Stimulated activated naive CD8-positive, alpha-beta T cell treated with anti-CD3 and anti-CD28 coated beads, Interleukin-15, Interleukin-2, amounts not matched to agents 100 ng/mL and 50 ng/mL, for 24 hours (primary cell): ENCODE measurements at regions not wholly inside any gene's neighbourhood (a gene's known extent, or its start where the extent isn't known, plus 50 kb on each side); places are given as distances from the start of the nearest gene placed in this dataset.

Experiments
- H3K27ac Mint-ChIP-seq: one replicate; pipeline ENCODE4 v1.8.0; 2021; ENCODE audit warnings: mild to moderate bottlenecking, mixed read lengths
- H3K27me3 Mint-ChIP-seq: one replicate; pipeline ENCODE4 v1.8.0; 2021; ENCODE audit warnings: mixed read lengths
- H3K36me3 Mint-ChIP-seq: one replicate; pipeline ENCODE4 v1.8.0; 2021; ENCODE audit warnings: low read depth, mixed read lengths
- H3K4me1 Mint-ChIP-seq: one replicate; pipeline ENCODE4 v1.8.0; 2021; ENCODE audit warnings: low read depth, mixed read lengths
- H3K4me3 Mint-ChIP-seq: one replicate; pipeline ENCODE4 v1.8.0; 2021; ENCODE audit warnings: mild to moderate bottlenecking, mixed read lengths
- H3K9me3 Mint-ChIP-seq: one replicate; pipeline ENCODE4 v1.8.0; 2021; ENCODE audit warnings: mixed read lengths

DNA sequence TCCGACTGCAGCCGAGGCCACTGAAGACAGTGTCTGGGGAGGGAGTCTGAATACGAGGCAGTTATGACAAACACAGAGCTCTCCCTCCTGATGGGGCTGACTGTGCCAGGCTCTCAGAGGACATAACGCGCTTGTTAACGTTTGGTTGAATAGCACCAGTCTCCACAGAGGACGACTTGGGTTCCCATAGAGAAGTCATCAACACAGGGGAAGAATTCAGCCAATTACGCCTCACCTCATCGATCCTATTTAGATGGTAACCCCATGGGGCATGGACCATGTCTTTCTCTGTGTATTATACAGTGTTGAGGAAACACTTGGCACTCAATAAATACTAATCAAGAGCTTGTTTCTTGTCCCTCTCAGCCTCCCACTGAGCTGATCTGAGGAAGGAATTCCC, 642.6 kb upstream of the LCORL start:
- Mint-ChIP-seq H3K36me3 (no peaks in the 10 kb centered on the region), H3K9me3 (peaks cover 4% of the 10 kb centered on the region), H3K4me3 (no peak overlapping the region), H3K4me1 (no peaks in the 10 kb centered on the region), H3K27me3 (peaks cover 3% of the 10 kb centered on the region), H3K27ac (no peak overlapping the region)

GRCh38 chr4:18645351-18645750, 623.8 kb upstream of the LCORL start:
- Mint-ChIP-seq H3K36me3 (no peaks in the 10 kb centered on the region), H3K9me3 (peaks cover 8% of the 10 kb centered on the region), H3K27ac (no peak overlapping the region), H3K27me3 (no peaks in the 10 kb centered on the region), H3K4me3 (no peak overlapping the region), H3K4me1 (no peaks in the 10 kb centered on the region)

DNA sequence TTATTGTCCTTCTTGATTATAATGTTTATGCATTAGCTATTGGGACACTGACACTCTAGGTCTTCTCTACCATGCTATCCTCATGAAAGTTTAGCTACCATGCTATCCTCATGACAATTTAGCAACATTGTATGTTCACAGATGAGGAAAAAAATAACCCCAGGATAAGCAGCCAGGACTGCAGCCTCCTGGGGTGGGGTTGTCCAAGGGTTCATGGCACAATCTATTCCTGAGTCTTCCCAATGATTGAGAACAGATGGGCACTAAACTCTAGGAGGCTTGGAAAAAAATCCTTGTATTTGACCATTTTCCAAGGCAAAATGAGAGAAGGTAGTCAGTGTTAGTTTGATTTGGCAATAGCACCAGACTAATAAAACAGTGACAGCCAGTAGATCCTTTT, 619.8 kb upstream of the LCORL start:
- no peak overlapping the region for H3K4me3 Mint-ChIP-seq
- no peak overlapping the region for H3K27ac Mint-ChIP-seq
- no peaks in the 10 kb centered on the region for H3K4me1 Mint-ChIP-seq
- H3K9me3 Mint-ChIP-seq: no peaks in the 10 kb centered on the region
- H3K36me3 Mint-ChIP-seq: no peaks in the 10 kb centered on the region
- no peaks in the 10 kb centered on the region for H3K27me3 Mint-ChIP-seq

GRCh38 chr4:18638031-18638430, 616.5 kb upstream of the LCORL start:
- Mint-ChIP-seq H3K27me3 (no peaks in the 10 kb centered on the region), H3K4me1 (no peaks in the 10 kb centered on the region), H3K4me3 (no peak overlapping the region), H3K36me3 (no peaks in the 10 kb centered on the region), H3K27ac (no peak overlapping the region), H3K9me3 (no peaks in the 10 kb centered on the region)

GRCh38 chr4:18636001-18636585, 614.5 kb upstream of the LCORL start:
- H3K9me3 Mint-ChIP-seq: no peaks in the 10 kb centered on the region
- no peak overlapping the region for H3K27ac Mint-ChIP-seq
- H3K4me1 Mint-ChIP-seq: no peaks in the 10 kb centered on the region
- H3K27me3 Mint-ChIP-seq: no peaks in the 10 kb centered on the region
- H3K4me3 Mint-ChIP-seq: no peak overlapping the region
- H3K36me3 Mint-ChIP-seq: no peaks in the 10 kb centered on the region

GRCh38 chr4:18635531-18635930, 614.0 kb upstream of the LCORL start:
- Mint-ChIP-seq H3K4me1 (no peaks in the 10 kb centered on the region), H3K9me3 (no peaks in the 10 kb centered on the region)

GRCh38 chr4:18631586-18631985, 610.0 kb upstream of the LCORL start:
- H3K4me1 Mint-ChIP-seq: no peaks in the 10 kb centered on the region
- no peaks in the 10 kb centered on the region for H3K36me3 Mint-ChIP-seq
- no peaks in the 10 kb centered on the region for H3K27me3 Mint-ChIP-seq

More at GRCh38 chr4:18635531-18635930, 614.0 kb upstream of the LCORL start:
- H3K36me3 Mint-ChIP-seq: no peaks in the 10 kb centered on the region
- H3K4me3 Mint-ChIP-seq: no peak overlapping the region
- H3K27me3 Mint-ChIP-seq: no peaks in the 10 kb centered on the region
- no peak overlapping the region for H3K27ac Mint-ChIP-seq

DNA sequence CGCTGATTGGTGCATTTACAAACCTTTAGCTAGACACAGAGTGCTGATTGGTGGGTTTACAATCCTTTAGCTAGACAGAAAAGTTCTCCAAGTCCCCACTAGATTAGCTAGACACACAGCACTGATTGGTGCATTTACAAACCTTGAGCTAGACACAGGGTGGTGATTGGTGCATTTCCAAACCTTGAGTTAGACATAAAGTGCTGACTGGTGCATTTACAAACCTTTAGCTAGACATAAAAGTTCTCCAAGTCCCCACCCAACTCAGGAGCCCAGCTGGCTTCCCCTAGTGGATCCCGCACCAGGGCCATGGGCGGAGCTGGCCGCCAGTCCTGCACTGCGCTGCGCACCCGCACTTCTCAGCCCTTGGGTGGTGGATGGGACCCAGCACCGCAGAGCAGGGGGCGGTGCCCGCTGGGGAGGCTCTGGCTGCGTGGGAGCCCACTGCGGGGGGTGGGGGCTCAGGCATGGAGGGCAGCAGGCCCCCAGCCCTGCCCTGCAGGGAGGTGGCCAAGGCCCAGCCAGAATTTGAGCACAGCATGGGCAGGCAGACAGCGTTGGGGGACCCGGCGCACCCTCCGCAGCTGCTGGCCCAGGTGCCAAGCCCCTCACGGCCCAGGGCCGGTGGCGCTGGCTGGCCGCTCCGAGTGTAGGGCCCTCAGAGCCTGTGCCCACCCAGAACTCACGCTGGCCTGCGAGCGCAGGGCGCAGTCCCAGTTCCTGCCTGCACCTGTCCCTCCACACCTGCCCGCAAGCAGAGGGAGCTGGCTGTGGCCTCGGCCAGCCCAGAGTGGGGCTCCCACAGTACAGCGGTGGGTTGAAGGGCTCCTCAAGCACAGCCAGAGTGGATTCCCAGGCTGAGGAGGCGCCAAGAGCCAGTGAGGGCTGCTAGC, 608.9 kb upstream of the LCORL start:
- Mint-ChIP-seq H3K27me3 (no peaks in the 10 kb centered on the region), H3K27ac (no peak overlapping the region), H3K36me3 (no peaks in the 10 kb centered on the region), H3K4me1 (no peaks in the 10 kb centered on the region), H3K4me3 (no peak overlapping the region), H3K9me3 (no peaks in the 10 kb centered on the region)

More at GRCh38 chr4:18631586-18631985, 610.0 kb upstream of the LCORL start:
- H3K27ac Mint-ChIP-seq: no peak overlapping the region
- no peak overlapping the region for H3K4me3 Mint-ChIP-seq
- H3K9me3 Mint-ChIP-seq: no peaks in the 10 kb centered on the region

DNA sequence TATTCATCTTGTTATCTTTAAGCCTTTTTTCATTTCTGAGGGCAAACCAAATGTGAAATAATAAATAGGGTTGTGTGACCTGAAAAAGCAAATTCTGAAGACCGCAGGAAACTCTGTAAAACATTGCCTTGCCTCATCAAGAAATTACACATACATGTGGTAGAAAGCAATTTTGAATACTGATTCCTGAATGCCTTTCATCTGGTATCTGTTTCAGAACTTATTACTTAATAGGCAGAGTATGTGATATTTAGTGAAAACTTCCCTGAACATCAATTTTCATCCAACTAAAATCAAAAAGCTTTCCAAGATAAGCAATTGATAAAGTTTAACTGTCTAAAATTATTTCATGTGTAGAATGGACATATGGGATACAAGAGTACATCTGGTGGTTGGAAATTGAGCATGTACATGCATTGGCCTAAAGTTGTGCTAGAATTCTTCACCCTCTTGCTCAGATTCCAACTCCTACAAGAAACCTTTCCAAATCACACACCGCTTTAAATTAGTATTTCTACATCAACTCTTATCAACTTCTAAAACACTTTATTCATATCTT, 606.0 kb upstream of the LCORL start:
- Mint-ChIP-seq H3K36me3 (no peaks in the 10 kb centered on the region), H3K4me1 (no peaks in the 10 kb centered on the region), H3K9me3 (peaks cover 7% of the 10 kb centered on the region), H3K27ac (no peak overlapping the region), H3K27me3 (peaks cover 9% of the 10 kb centered on the region), H3K4me3 (no peak overlapping the region)

DNA sequence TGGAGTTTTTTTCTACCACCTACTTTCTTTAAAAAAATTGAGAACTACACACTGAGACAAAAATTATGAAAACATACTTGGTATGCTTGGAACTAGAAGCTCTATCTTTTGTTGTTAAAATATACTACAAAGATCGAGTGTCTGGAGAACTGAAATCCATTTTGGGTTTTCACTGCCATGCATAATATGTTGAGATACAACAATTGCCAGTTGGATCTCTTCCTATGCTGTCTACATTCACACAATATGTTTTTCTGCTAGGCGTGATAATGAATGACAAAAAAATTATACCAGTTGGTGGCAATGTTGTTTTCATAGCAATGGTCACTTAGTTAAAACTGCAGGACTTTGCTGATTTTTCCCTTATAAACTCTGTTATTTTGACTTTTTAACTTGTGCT, 605.4 kb upstream of the LCORL start:
- H3K27me3 Mint-ChIP-seq: peaks cover 9% of the 10 kb centered on the region
- no peak overlapping the region for H3K4me3 Mint-ChIP-seq
- no peaks in the 10 kb centered on the region for H3K4me1 Mint-ChIP-seq
- no peak overlapping the region for H3K27ac Mint-ChIP-seq
- H3K9me3 Mint-ChIP-seq: peaks cover 7% of the 10 kb centered on the region
- no peaks in the 10 kb centered on the region for H3K36me3 Mint-ChIP-seq

DNA sequence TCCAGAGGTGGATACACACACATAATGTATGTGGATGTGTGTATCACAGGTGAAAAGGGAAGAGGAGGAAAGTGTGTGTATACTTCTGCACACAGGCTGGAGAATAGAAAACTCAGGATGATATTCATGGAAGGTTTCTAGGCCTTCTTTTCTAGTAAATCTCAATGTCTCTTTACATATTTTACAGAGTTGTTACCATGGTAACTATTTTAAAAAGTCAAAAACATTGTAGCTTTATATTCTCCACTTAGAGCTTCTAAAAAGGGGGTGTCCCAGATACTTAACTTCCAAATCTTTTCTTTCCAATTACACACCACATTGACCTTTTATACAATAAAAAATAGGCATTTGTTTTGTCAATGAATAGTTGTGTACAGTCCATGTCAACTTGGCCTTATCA, 604.8 kb upstream of the LCORL start:
- H3K27me3 Mint-ChIP-seq: peaks cover 9% of the 10 kb centered on the region
- H3K36me3 Mint-ChIP-seq: no peaks in the 10 kb centered on the region
- H3K9me3 Mint-ChIP-seq: peaks cover 7% of the 10 kb centered on the region
- no peak overlapping the region for H3K4me3 Mint-ChIP-seq
- H3K27ac Mint-ChIP-seq: no peak overlapping the region
- no peaks in the 10 kb centered on the region for H3K4me1 Mint-ChIP-seq

DNA sequence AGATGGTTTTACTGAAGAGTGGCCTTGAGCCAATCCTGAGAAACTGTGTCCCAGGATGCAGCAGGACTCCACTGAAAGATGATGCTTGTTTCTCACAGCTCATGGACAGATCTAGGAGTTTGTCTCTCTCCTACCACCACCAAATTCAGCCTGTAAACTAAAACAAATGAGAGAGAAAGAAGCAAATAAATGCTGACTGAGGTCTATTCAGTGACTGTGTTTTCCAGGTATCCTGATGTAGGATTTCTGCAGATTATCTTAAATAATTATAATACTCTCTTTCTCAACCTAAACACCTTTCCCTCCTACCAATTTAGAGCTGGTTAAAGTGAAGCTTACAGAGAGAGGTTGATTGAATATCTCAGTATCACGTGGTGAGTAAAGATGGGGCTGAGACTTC, 599.6 kb upstream of the LCORL start:
- H3K27ac Mint-ChIP-seq: no peak overlapping the region
- peaks cover 7% of the 10 kb centered on the region for H3K9me3 Mint-ChIP-seq
- no peaks in the 10 kb centered on the region for H3K4me1 Mint-ChIP-seq
- H3K36me3 Mint-ChIP-seq: no peaks in the 10 kb centered on the region
- H3K4me3 Mint-ChIP-seq: no peak overlapping the region
- peaks cover 9% of the 10 kb centered on the region for H3K27me3 Mint-ChIP-seq

DNA sequence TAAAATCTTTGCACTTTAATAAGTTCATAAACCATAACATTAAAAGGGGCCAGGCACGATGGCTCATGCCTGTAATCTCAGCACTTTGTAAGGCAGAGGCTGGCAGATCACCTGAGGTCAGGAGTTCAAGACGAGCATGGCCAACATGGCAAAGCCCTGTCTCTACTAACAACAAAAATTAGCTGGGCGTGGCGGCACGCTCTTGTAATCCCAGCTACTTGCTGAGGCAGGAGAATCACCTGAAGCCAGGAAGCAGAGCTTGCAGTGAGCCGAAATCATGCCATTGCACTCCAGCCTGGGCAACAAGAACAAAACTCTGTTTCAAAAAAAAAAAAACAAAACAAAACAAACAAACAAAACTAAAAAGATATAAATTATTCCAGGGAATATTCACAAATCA, 595.2 kb upstream of the LCORL start:
- Mint-ChIP-seq H3K36me3 (no peaks in the 10 kb centered on the region), H3K9me3 (no peaks in the 10 kb centered on the region)

GRCh38 chr4:18611026-18611425, 589.5 kb upstream of the LCORL start:
- Mint-ChIP-seq H3K27ac (no peak overlapping the region), H3K36me3 (no peaks in the 10 kb centered on the region), H3K4me1 (no peaks in the 10 kb centered on the region), H3K4me3 (no peak overlapping the region), H3K9me3 (peaks cover 6% of the 10 kb centered on the region), H3K27me3 (peaks cover 2% of the 10 kb centered on the region)

More for the DNA sequence above, 595.2 kb upstream of the LCORL start:
- Mint-ChIP-seq H3K4me3 (no peak overlapping the region), H3K27ac (no peak overlapping the region), H3K4me1 (no peaks in the 10 kb centered on the region), H3K27me3 (peaks cover 2% of the 10 kb centered on the region)

DNA sequence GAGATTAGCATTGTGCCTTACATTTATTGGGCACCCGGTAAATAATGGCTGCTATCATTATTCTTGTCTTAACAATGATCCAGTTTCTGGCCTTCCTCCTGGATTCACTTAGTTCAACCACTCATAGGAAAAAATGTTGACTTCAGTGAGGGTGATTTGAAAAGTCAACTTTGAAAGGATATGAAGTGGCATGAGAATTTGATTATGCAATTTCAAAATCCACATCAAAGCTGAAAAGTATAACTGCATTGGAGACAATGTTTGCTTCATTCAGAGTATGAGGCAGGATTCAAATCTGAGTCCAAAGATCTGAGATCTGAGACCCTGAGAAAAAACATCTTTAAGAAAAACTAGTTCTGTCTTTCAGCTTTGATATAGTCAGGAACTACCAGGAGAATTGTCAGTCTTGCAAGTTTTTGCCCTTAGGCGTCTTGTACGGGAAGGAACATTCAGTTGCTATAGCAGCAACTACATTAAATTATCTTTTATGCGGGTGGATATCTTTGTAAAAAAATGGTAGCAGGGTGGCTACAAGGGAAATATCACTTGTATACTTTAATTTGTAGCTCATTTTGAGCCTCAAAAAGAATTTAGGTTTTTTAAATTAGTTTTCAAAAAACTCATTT, 587.5 kb upstream of the LCORL start:
- Mint-ChIP-seq H3K9me3 (peaks cover 6% of the 10 kb centered on the region), H3K27me3 (peaks cover 6% of the 10 kb centered on the region), H3K27ac (no peak overlapping the region), H3K36me3 (no peaks in the 10 kb centered on the region), H3K4me3 (no peak overlapping the region), H3K4me1 (no peaks in the 10 kb centered on the region)
